ENCODE measurements at regions not wholly inside any gene's neighbourhood (a gene's known extent, or its start where the extent isn't known, plus 50 kb on each side); places are given as distances from the start of the nearest gene placed in this dataset.

DNA sequence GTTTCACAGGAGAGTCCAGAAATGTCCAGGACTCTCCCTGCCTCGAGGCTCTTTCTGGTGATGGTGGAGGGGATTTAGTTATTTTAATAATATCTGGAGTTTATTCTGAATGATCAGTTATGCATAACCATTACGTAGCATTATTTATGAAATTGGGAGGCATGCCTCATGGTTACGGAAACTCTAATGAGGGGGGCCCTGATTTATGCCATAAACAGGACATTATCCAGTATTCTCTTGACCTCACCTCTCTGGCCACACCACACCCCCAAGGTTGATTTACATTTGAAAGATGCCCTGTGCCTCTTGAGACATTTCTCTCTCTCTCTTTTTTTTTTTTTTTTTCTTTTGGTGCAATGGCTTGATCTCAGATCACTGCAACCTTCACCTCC, 268.8 kb downstream of the TFAP2C start:
- Histone ChIP-seq H2AFZ (ENCODE audit: control insufficient read depth, low read depth, low read length) (no peak overlapping the region), H3K79me2 (ENCODE audit: control insufficient read depth, insufficient read depth, low read length) (no peaks in the 10 kb centered on the region), H3K27ac (ENCODE audit: control insufficient read depth, insufficient read depth) (no peak overlapping the region), H3K4me3 (no peak overlapping the region), H3K9ac (ENCODE audit: control insufficient read depth, insufficient read depth, low read length) (no peak overlapping the region), H3K4me1 (ENCODE audit: control insufficient read depth, insufficient read depth, low read length) (no peaks in the 10 kb centered on the region), H4K20me1 (ENCODE audit: control insufficient read depth, insufficient read depth) (no peaks in the 10 kb centered on the region), H3K36me3 (ENCODE audit: control insufficient read depth in 2 of 2, insufficient read depth in 2 of 2, low read length in 1 of 2) (no peaks in the 10 kb centered on the region), H3K4me2 (ENCODE audit: control insufficient read depth, insufficient read depth) (no peak overlapping the region), H3K27me3 (replicated peaks in 1 of 2; ENCODE audit: control insufficient read depth in 2 of 2, insufficient read depth in 2 of 2, low read length in 1 of 2) (no peaks in the 10 kb centered on the region), H3K9me3 (replicated peaks; ENCODE audit: control insufficient read depth, insufficient read depth, low read length) (no peaks in the 10 kb centered on the region)
- intact Hi-C loops (cut with micrococcal nuclease; ENCODE audit: unreplicated experiment) (no loop called here), in situ Hi-C loops (cut with MboI) (no loop called here)
- no peak for TF ChIP-seq ZSCAN29 (IDR thresholded peaks at IDR 0.05)
- TF ChIP-seq NFYA (IDR thresholded peaks at IDR 0.05; ENCODE audit: borderline replicate concordance, low read depth, low read length), result no peak
- TF ChIP-seq IRF3 (IDR thresholded peaks at IDR 0.05), result no peak
- TF ChIP-seq BRCA1 (IDR thresholded peaks at IDR 0.05; ENCODE audit: low read depth, low read length), result no peak
- no peak for TF ChIP-seq KLF5 (IDR thresholded peaks at IDR 0.05; ENCODE audit: partially characterized antibody)
- no peak for TF ChIP-seq BHLHE40 (IDR thresholded peaks at IDR 0.05; ENCODE audit: borderline replicate concordance in 1 of 2, low read depth in 2 of 2, low read length in 1 of 2)
- TF ChIP-seq CBX3 (IDR thresholded peaks at IDR 0.05; ENCODE audit: borderline replicate concordance, low read depth), result no peak
- TF ChIP-seq NR2F1 (conservative IDR thresholded peaks at IDR 0.05), result no peak
- TF ChIP-seq MTA3 (IDR thresholded peaks at IDR 0.05; ENCODE audit: borderline replicate concordance, low read length), result no peak
- no peak for TF ChIP-seq ESRRA (IDR thresholded peaks at IDR 0.05; ENCODE audit: low read length)
- no peak for TF ChIP-seq EP300 (IDR thresholded peaks at IDR 0.05; ENCODE audit: borderline replicate concordance in 1 of 2, control insufficient read depth in 1 of 2, low read depth in 2 of 2, low read length in 2 of 2)
- no peak for TF ChIP-seq ETV6 (conservative IDR thresholded peaks at IDR 0.05 in 1 of 2, IDR thresholded peaks at IDR 0.05 in 1 of 2; ENCODE audit: borderline replicate concordance in 1 of 2, low read depth in 1 of 2)
- TF ChIP-seq ZZZ3 (IDR thresholded peaks at IDR 0.05; ENCODE audit: control insufficient read depth, insufficient read length, low read depth), result no peak
- TF ChIP-seq, protein P1, sequence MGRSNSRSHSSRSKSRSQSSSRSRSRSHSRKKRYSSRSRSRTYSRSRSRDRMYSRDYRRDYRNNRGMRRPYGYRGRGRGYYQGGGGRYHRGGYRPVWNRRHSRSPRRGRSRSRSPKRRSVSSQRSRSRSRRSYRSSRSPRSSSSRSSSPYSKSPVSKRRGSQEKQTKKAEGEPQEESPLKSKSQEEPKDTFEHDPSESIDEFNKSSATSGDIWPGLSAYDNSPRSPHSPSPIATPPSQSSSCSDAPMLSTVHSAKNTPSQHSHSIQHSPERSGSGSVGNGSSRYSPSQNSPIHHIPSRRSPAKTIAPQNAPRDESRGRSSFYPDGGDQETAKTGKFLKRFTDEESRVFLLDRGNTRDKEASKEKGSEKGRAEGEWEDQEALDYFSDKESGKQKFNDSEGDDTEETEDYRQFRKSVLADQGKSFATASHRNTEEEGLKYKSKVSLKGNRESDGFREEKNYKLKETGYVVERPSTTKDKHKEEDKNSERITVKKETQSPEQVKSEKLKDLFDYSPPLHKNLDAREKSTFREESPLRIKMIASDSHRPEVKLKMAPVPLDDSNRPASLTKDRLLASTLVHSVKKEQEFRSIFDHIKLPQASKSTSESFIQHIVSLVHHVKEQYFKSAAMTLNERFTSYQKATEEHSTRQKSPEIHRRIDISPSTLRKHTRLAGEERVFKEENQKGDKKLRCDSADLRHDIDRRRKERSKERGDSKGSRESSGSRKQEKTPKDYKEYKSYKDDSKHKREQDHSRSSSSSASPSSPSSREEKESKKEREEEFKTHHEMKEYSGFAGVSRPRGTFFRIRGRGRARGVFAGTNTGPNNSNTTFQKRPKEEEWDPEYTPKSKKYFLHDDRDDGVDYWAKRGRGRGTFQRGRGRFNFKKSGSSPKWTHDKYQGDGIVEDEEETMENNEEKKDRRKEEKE (IDR thresholded peaks at IDR 0.05), result no peak
- no peak for TF ChIP-seq STAT1 (conservative IDR thresholded peaks at IDR 0.05)
- TF ChIP-seq NFIC (IDR thresholded peaks at IDR 0.05; ENCODE audit: low read depth, low read length), result no peak
- no peak for TF ChIP-seq SREBF1 (IDR thresholded peaks at IDR 0.05; ENCODE audit: low read length)
- TF ChIP-seq GATAD2B (conservative IDR thresholded peaks at IDR 0.05; ENCODE audit: low read depth), result no peak
- TF ChIP-seq, protein P2, sequence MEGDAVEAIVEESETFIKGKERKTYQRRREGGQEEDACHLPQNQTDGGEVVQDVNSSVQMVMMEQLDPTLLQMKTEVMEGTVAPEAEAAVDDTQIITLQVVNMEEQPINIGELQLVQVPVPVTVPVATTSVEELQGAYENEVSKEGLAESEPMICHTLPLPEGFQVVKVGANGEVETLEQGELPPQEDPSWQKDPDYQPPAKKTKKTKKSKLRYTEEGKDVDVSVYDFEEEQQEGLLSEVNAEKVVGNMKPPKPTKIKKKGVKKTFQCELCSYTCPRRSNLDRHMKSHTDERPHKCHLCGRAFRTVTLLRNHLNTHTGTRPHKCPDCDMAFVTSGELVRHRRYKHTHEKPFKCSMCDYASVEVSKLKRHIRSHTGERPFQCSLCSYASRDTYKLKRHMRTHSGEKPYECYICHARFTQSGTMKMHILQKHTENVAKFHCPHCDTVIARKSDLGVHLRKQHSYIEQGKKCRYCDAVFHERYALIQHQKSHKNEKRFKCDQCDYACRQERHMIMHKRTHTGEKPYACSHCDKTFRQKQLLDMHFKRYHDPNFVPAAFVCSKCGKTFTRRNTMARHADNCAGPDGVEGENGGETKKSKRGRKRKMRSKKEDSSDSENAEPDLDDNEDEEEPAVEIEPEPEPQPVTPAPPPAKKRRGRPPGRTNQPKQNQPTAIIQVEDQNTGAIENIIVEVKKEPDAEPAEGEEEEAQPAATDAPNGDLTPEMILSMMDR (IDR thresholded peaks at IDR 0.05 in 2 of 3, conservative IDR thresholded peaks at IDR 0.05 in 1 of 3; ENCODE audit: control insufficient read depth in 2 of 3, extremely low read depth in 1 of 3, insufficient read depth in 1 of 3, low read depth in 3 of 3, low read length in 3 of 3), result no peak
- ATAC-seq (no peak), FAIRE-seq (no peak), DNase-seq (ENCODE audit: low read depth, low spot score) (no peak)
- ChIA-PET RAD21 (ENCODE audit: unreplicated experiment) (no interaction called here), POLR2A (no interaction called here), SMC1A (ENCODE audit: uncharacterized antibody, unreplicated experiment) (no interaction called here), CTCF (no interaction called here)
- 17% methylated on average over 3 of the region's 3 CpGs for WGBS (ENCODE audit: insufficient coverage, insufficient replicate concordance, low lambda C conversion rate, missing lambda C conversion rate)
- no TSS peak for BruUV-seq (replicated peaks)
